CMK (cell line): ENCODE measurements at regions not wholly inside any gene's neighbourhood (a gene's known extent, or its start where the extent isn't known, plus 50 kb on each side); places are given as distances from the start of the nearest gene placed in this dataset.

Experiments used
- DNase-seq: peaks from one replicate; pipeline ENCODE4 v3.0.0-alpha.2; 2010; ENCODE audit warnings: low read depth

- DNase-seq = no peak
Measured at GRCh38 chr14:106848330-106849121, 1322.1 kb downstream of the TMEM121 start.

DNA sequence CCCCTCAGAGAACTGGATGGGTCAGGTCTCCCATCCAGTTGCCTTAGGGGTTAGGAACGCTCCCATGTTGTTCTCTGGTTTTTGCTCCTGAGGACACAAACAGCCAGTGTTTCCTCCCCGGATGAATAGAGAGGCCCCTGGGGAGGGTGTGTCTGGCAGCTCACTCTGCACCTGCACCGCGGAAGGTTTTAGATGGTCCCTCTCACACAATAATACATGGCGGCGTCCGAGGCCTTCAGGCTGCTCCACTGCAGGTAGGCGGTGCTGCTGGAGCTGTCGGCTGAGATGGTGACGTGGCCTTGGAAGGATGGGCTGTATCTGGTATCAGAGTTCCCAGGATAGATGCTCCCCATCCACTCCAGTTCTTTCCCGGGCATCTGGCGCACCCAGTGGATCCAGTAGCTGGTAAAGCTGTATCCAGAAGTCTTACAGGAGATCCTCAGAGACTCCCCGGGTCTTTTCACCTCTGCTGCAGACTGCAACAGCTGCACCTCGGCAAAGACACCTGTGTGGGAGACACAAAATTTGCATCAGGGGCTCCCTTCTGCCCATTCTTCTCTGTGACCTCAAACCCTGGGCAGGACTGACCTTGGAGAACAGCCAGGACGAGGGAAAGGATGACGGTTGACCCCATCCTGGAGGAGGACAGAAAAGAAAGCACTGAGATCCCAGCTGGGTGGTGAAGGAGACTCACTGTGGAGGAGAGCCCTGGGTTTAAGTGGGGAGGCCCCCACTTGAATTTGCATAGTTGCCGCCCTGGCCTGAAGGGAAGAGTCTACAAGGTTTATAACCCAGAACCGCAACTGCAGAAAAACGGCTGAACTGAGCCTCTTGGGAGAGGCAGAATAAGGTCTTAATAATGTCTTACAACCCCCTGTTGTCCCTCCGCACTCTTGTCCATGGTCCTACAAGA, 1324.8 kb downstream of the TMEM121 start:
- DNase-seq = no peak

GRCh38 chr14:106872611-106873446, 1346.4 kb downstream of the TMEM121 start:
- no peak for DNase-seq

DNA sequence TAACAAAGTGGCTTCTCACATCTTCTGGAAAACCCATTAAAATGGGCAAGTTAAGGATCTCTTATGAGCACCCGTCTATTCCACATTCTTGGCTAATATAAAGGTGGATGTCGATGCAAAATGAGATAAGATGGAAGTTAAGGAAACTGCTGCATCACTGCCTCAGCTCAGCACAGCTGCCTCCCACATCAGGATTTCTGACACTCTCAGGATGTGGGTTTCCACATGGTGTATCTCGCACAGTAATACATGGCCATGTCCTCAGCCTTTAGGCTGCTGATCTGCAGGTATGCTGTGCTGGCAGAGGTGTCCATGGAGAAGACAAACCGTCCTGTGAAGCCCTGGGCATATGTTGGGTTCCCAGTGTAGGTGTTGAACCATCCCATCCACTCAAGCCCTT, 1348.0 kb downstream of the TMEM121 start:
- DNase-seq = no peak

GRCh38 chr14:106875503-106875902, 1349.1 kb downstream of the TMEM121 start:
- DNase-seq = no peak

DNA sequence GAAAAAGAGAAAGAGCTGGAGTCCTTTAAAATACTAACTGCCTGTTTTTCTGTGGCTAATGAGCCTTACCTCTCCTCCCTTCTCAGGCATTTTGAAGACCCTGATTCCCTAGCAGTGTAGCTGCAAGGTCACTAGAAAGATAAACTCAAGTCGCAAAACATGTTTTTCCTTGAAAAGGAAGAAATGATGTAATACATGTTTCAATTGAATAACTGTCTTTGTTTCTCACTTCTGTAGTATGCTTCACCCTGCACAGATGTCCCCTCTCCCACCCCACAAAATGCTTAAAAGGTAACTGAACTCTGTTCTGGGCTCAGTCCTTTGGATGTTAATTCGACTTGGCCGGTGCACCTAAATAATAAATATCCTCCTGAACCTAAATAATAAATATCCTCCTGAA, 1350.3 kb downstream of the TMEM121 start:
- DNase-seq = no peak

GRCh38 chr14:106877517-106877916, 1351.1 kb downstream of the TMEM121 start:
- no peak for DNase-seq

DNA sequence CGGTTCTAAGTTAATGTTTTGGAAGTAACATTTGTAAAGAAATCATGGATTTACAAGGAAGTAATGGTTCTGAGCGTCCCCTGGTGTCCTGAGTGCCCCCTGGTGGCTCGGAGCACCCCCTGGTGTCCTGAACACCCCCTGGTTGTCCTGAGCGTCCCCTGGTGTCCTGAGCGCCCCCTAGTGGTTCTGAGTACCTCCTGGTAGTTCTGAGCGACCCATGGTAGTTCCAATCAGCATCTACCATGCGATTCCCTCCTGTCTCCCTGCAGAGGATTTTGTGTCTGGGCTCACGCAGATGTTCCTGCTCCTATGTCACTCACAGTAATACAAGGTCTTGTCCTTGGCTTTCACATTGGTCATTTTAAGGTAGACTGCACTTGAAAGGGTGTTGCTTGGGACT, 1352.9 kb downstream of the TMEM121 start:
- DNase-seq = peak; percentile 70

- DNase-seq = no peak
Measured at GRCh38 chr14:106883218-106883692, 1356.9 kb downstream of the TMEM121 start.
